SU-DHL-6 (cell line): ENCODE measurements at regions not wholly inside any gene's neighbourhood (a gene's known extent, or its start where the extent isn't known, plus 50 kb on each side); places are given as distances from the start of the nearest gene placed in this dataset.

Experiments
- EZH2phosphoT487 ChIP-seq: fragments of 200-600 bp; sonication (generic), shearing (Covaris generic); conservative IDR thresholded peaks from 2 replicates; pipeline ENCODE4 v1.6.1; 2018; ENCODE audit warnings: mild to moderate bottlenecking, antibody characterized with exemption, low read length, moderate library complexity, mixed read lengths
- TF ChIP-seq, protein P1 (sequence below): fragments of 200-600 bp; sonication (generic); IDR thresholded peaks from one replicate; pipeline ENCODE4 v1.5.1; 2017; ENCODE audit warnings: antibody characterized with exemption, mild to moderate bottlenecking, low read length, moderate library complexity; ENCODE audit not compliant: insufficient read depth, poor library complexity, severe bottlenecking

DNA sequence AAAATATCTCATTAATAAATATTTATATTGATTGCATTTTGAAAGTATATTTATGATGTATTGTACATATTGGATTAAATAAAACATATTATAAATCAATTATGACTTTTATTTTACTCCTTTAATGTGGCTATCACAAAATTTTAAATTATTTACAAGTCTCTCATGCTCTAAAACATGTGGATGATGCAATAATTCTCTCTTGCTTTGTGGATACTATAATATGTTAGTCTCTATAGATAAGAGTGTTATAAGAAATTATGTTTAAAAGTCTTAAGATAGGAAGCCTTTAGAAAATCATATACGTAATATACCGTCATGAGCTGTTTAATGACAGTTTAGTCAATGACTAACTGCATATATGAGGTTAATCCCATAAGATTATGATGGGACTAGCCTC lies 547.4 kb upstream of the ALCAM start:
- TF ChIP-seq, protein P1, sequence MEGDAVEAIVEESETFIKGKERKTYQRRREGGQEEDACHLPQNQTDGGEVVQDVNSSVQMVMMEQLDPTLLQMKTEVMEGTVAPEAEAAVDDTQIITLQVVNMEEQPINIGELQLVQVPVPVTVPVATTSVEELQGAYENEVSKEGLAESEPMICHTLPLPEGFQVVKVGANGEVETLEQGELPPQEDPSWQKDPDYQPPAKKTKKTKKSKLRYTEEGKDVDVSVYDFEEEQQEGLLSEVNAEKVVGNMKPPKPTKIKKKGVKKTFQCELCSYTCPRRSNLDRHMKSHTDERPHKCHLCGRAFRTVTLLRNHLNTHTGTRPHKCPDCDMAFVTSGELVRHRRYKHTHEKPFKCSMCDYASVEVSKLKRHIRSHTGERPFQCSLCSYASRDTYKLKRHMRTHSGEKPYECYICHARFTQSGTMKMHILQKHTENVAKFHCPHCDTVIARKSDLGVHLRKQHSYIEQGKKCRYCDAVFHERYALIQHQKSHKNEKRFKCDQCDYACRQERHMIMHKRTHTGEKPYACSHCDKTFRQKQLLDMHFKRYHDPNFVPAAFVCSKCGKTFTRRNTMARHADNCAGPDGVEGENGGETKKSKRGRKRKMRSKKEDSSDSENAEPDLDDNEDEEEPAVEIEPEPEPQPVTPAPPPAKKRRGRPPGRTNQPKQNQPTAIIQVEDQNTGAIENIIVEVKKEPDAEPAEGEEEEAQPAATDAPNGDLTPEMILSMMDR: no peak
- TF ChIP-seq EZH2phosphoT487: no peak
